ENCODE measurements at regions not wholly inside any gene's neighbourhood (a gene's known extent, or its start where the extent isn't known, plus 50 kb on each side); places are given as distances from the start of the nearest gene placed in this dataset.

GRCh38 chrX:113412106-113412505 lies 571.5 kb upstream of the AMOT start:
- H3K27me3 Mint-ChIP-seq, result no peaks in the 10 kb centered on the region
- peaks cover 0 to 7% (median 3%) of the 10 kb centered on the region in 7 donors for H3K9me3 Mint-ChIP-seq
- no peaks in the 10 kb centered on the region for H3K36me3 ChIP-seq (ENCODE audit: control insufficient read depth, insufficient read depth, low read length)
- H3K9me3 ChIP-seq (ENCODE audit: control insufficient read depth in 2 of 2, low read length in 2 of 2), result no peaks in the 10 kb centered on the region
- H3K27ac Mint-ChIP-seq, result no peak overlapping the region
- no peaks in the 10 kb centered on the region for H3K4me1 ChIP-seq (ENCODE audit: control insufficient read depth, insufficient read depth, low read length, poor library complexity, severe bottlenecking)
- no peak for ATAC-seq (ENCODE audit: low read depth in 2 of 2)
- no peaks in the 10 kb centered on the region for H3K36me3 Mint-ChIP-seq
- no peak overlapping the region for H3K27ac ChIP-seq (ENCODE audit: insufficient read depth, low read length, poor library complexity, severe bottlenecking)
- no peak overlapping the region for H3K4me3 Mint-ChIP-seq
- no peaks in the 10 kb centered on the region for H3K4me1 Mint-ChIP-seq
- DNase-seq, result no peak
- no peak overlapping the region for H3K4me3 ChIP-seq (ENCODE audit: low read depth, low read length)
- H3K27me3 ChIP-seq (ENCODE audit: control insufficient read depth, insufficient read depth, low read length), result no peaks in the 10 kb centered on the region

GRCh38 chrX:113408843-113409242 lies 568.2 kb upstream of the AMOT start:
- H3K36me3 ChIP-seq (ENCODE audit: control insufficient read depth, insufficient read depth, low read length), result no peaks in the 10 kb centered on the region
- no peak overlapping the region for H3K4me3 ChIP-seq (ENCODE audit: low read depth, low read length)
- no peaks in the 10 kb centered on the region for H3K36me3 Mint-ChIP-seq
- peak overlapping the region in 1 of 4 donors; percentile 7 for H3K4me3 Mint-ChIP-seq
- no peak overlapping the region for H3K27ac Mint-ChIP-seq
- DNase-seq, result no peak
- H3K9me3 ChIP-seq (ENCODE audit: control insufficient read depth in 2 of 2, low read length in 2 of 2), result no peaks in the 10 kb centered on the region
- H3K4me1 ChIP-seq (ENCODE audit: control insufficient read depth, insufficient read depth, low read length, poor library complexity, severe bottlenecking), result no peaks in the 10 kb centered on the region
- H3K4me1 Mint-ChIP-seq, result no peaks in the 10 kb centered on the region
- no peaks in the 10 kb centered on the region for H3K27me3 Mint-ChIP-seq
- H3K9me3 Mint-ChIP-seq, result peaks cover 0 to 9% (median 0%) of the 10 kb centered on the region in 7 donors
- no peak for ATAC-seq (ENCODE audit: low read depth in 2 of 2)
- no peak overlapping the region for H3K27ac ChIP-seq (ENCODE audit: insufficient read depth, low read length, poor library complexity, severe bottlenecking)
- H3K27me3 ChIP-seq (ENCODE audit: control insufficient read depth, insufficient read depth, low read length), result no peaks in the 10 kb centered on the region

- Histone ChIP-seq H3K27ac (ENCODE audit: insufficient read depth, low read length, poor library complexity, severe bottlenecking) (no peak overlapping the region), H3K36me3 (ENCODE audit: control insufficient read depth, insufficient read depth, low read length) (no peaks in the 10 kb centered on the region)
- H3K4me3 Mint-ChIP-seq, result no peak overlapping the region
These were observed 559.6 kb upstream of the AMOT start for GRCh38 chrX:113400193-113400704.

GRCh38 chrX:113399506-113400192 lies 559.0 kb upstream of the AMOT start:
- peaks cover 0 to 10% (median 5%) of the 10 kb centered on the region in 7 donors for H3K9me3 Mint-ChIP-seq
- no peaks in the 10 kb centered on the region for H3K36me3 ChIP-seq (ENCODE audit: control insufficient read depth, insufficient read depth, low read length)
- H3K27me3 Mint-ChIP-seq, result no peaks in the 10 kb centered on the region
- H3K4me3 ChIP-seq (ENCODE audit: low read depth, low read length), result no peak overlapping the region
- no peaks in the 10 kb centered on the region for H3K4me1 Mint-ChIP-seq
- no peaks in the 10 kb centered on the region for H3K27me3 ChIP-seq (ENCODE audit: control insufficient read depth, insufficient read depth, low read length)
- no peaks in the 10 kb centered on the region for H3K9me3 ChIP-seq (ENCODE audit: control insufficient read depth in 2 of 2, low read length in 2 of 2)
- no peak overlapping the region for H3K27ac ChIP-seq (ENCODE audit: insufficient read depth, low read length, poor library complexity, severe bottlenecking)
- ATAC-seq (ENCODE audit: low read depth in 2 of 2), result no peak
- H3K4me1 ChIP-seq (ENCODE audit: control insufficient read depth, insufficient read depth, low read length, poor library complexity, severe bottlenecking), result no peaks in the 10 kb centered on the region
- no peak overlapping the region for H3K27ac Mint-ChIP-seq
- no peak overlapping the region for H3K4me3 Mint-ChIP-seq
- no peak for DNase-seq
- no peaks in the 10 kb centered on the region for H3K36me3 Mint-ChIP-seq

More at GRCh38 chrX:113400193-113400704, 559.6 kb upstream of the AMOT start:
- H3K4me1 Mint-ChIP-seq, result no peaks in the 10 kb centered on the region
- Histone ChIP-seq H3K4me1 (ENCODE audit: control insufficient read depth, insufficient read depth, low read length, poor library complexity, severe bottlenecking) (no peaks in the 10 kb centered on the region), H3K27me3 (ENCODE audit: control insufficient read depth, insufficient read depth, low read length) (no peaks in the 10 kb centered on the region), H3K9me3 (ENCODE audit: control insufficient read depth in 2 of 2, low read length in 2 of 2) (no peaks in the 10 kb centered on the region), H3K4me3 (ENCODE audit: low read depth, low read length) (no peak overlapping the region)
- peaks cover 0 to 13% (median 2%) of the 10 kb centered on the region in 7 donors for H3K9me3 Mint-ChIP-seq
- no peak overlapping the region for H3K27ac Mint-ChIP-seq
- no peaks in the 10 kb centered on the region for H3K36me3 Mint-ChIP-seq
- H3K27me3 Mint-ChIP-seq, result no peaks in the 10 kb centered on the region
- DNase-seq (no peak), ATAC-seq (ENCODE audit: low read depth in 2 of 2) (no peak)

- H3K9me3 Mint-ChIP-seq, result peaks cover 0 to 15% (median 3%) of the 10 kb centered on the region in 7 donors
- no peaks in the 10 kb centered on the region for H3K4me1 ChIP-seq (ENCODE audit: control insufficient read depth, insufficient read depth, low read length, poor library complexity, severe bottlenecking)
- no peak overlapping the region for H3K4me3 Mint-ChIP-seq
- DNase-seq (no peak), ATAC-seq (ENCODE audit: low read depth in 2 of 2) (no peak)
- H3K9me3 ChIP-seq (ENCODE audit: control insufficient read depth in 2 of 2, low read length in 2 of 2), result no peaks in the 10 kb centered on the region
- no peaks in the 10 kb centered on the region for H3K4me1 Mint-ChIP-seq
- H3K27ac ChIP-seq (ENCODE audit: insufficient read depth, low read length, poor library complexity, severe bottlenecking), result no peak overlapping the region
- no peak overlapping the region for H3K27ac Mint-ChIP-seq
- H3K4me3 ChIP-seq (ENCODE audit: low read depth, low read length), result no peak overlapping the region
- H3K27me3 ChIP-seq (ENCODE audit: control insufficient read depth, insufficient read depth, low read length), result no peaks in the 10 kb centered on the region
- no peaks in the 10 kb centered on the region for H3K36me3 ChIP-seq (ENCODE audit: control insufficient read depth, insufficient read depth, low read length)
- H3K27me3 Mint-ChIP-seq, result no peaks in the 10 kb centered on the region
- H3K36me3 Mint-ChIP-seq, result no peaks in the 10 kb centered on the region
These were observed 551.7 kb upstream of the AMOT start for GRCh38 chrX:113392355-113392754.

GRCh38 chrX:113391875-113392274 lies 551.2 kb upstream of the AMOT start:
- ATAC-seq (ENCODE audit: low read depth in 2 of 2) (no peak), DNase-seq (no peak)
- H3K9me3 Mint-ChIP-seq, result peaks cover 0 to 15% (median 3%) of the 10 kb centered on the region in 7 donors
- no peaks in the 10 kb centered on the region for H3K27me3 Mint-ChIP-seq
- H3K36me3 ChIP-seq (ENCODE audit: control insufficient read depth, insufficient read depth, low read length), result no peaks in the 10 kb centered on the region
- H3K9me3 ChIP-seq (ENCODE audit: control insufficient read depth in 2 of 2, low read length in 2 of 2), result no peaks in the 10 kb centered on the region
- H3K4me1 Mint-ChIP-seq, result no peaks in the 10 kb centered on the region
- H3K27me3 ChIP-seq (ENCODE audit: control insufficient read depth, insufficient read depth, low read length), result no peaks in the 10 kb centered on the region
- no peak overlapping the region for H3K4me3 Mint-ChIP-seq
- no peak overlapping the region for H3K4me3 ChIP-seq (ENCODE audit: low read depth, low read length)
- H3K27ac ChIP-seq (ENCODE audit: insufficient read depth, low read length, poor library complexity, severe bottlenecking), result no peak overlapping the region
- no peak overlapping the region for H3K27ac Mint-ChIP-seq
- H3K4me1 ChIP-seq (ENCODE audit: control insufficient read depth, insufficient read depth, low read length, poor library complexity, severe bottlenecking), result no peaks in the 10 kb centered on the region
- H3K36me3 Mint-ChIP-seq, result no peaks in the 10 kb centered on the region

GRCh38 chrX:113390531-113390930 lies 549.9 kb upstream of the AMOT start:
- H3K9me3 ChIP-seq (ENCODE audit: control insufficient read depth in 2 of 2, low read length in 2 of 2), result no peaks in the 10 kb centered on the region
- Mint-ChIP-seq H3K4me3 (no peak overlapping the region), H3K4me1 (no peaks in the 10 kb centered on the region), H3K27ac (no peak overlapping the region), H3K9me3 (peaks cover 0 to 15% (median 3%) of the 10 kb centered on the region in 7 donors), H3K36me3 (no peaks in the 10 kb centered on the region), H3K27me3 (no peaks in the 10 kb centered on the region)
- ATAC-seq (ENCODE audit: low read depth in 2 of 2), result no peak
- H3K27me3 ChIP-seq (ENCODE audit: control insufficient read depth, insufficient read depth, low read length), result no peaks in the 10 kb centered on the region
- H3K36me3 ChIP-seq (ENCODE audit: control insufficient read depth, insufficient read depth, low read length), result no peaks in the 10 kb centered on the region
- DNase-seq, result no peak
- no peak overlapping the region for H3K4me3 ChIP-seq (ENCODE audit: low read depth, low read length)
- no peaks in the 10 kb centered on the region for H3K4me1 ChIP-seq (ENCODE audit: control insufficient read depth, insufficient read depth, low read length, poor library complexity, severe bottlenecking)
- H3K27ac ChIP-seq (ENCODE audit: insufficient read depth, low read length, poor library complexity, severe bottlenecking), result no peak overlapping the region

- Mint-ChIP-seq H3K27ac (no peak overlapping the region), H3K36me3 (no peaks in the 10 kb centered on the region), H3K9me3 (peaks cover 0 to 15% (median 3%) of the 10 kb centered on the region in 7 donors), H3K27me3 (no peaks in the 10 kb centered on the region), H3K4me3 (no peak overlapping the region), H3K4me1 (no peaks in the 10 kb centered on the region)
- H3K27me3 ChIP-seq (ENCODE audit: control insufficient read depth, insufficient read depth, low read length), result no peaks in the 10 kb centered on the region
- H3K27ac ChIP-seq (ENCODE audit: insufficient read depth, low read length, poor library complexity, severe bottlenecking), result no peak overlapping the region
- H3K4me1 ChIP-seq (ENCODE audit: control insufficient read depth, insufficient read depth, low read length, poor library complexity, severe bottlenecking), result no peaks in the 10 kb centered on the region
- H3K9me3 ChIP-seq (ENCODE audit: control insufficient read depth in 2 of 2, low read length in 2 of 2), result no peaks in the 10 kb centered on the region
- no peak for DNase-seq
- no peak for ATAC-seq (ENCODE audit: low read depth in 2 of 2)
- no peaks in the 10 kb centered on the region for H3K36me3 ChIP-seq (ENCODE audit: control insufficient read depth, insufficient read depth, low read length)
- H3K4me3 ChIP-seq (ENCODE audit: low read depth, low read length), result no peak overlapping the region
These were observed 549.2 kb upstream of the AMOT start for GRCh38 chrX:113389846-113390245.
